ENCODE measurements at regions not wholly inside any gene's neighbourhood (a gene's known extent, or its start where the extent isn't known, plus 50 kb on each side); places are given as distances from the start of the nearest gene placed in this dataset.
A peak's percentile ranks its signal among the peaks of the same experiment; 100 is the strongest.

- DNase-seq (ENCODE audit: low spot score), result no peak
These were observed 240.3 kb upstream of the DYNLRB2 start for GRCh38 chr16:80300456-80300855.

GRCh38 chr16:80299416-80299815 lies 241.4 kb upstream of the DYNLRB2 start:
- DNase-seq (ENCODE audit: low spot score), result no peak

- no peak for DNase-seq (ENCODE audit: low spot score)
These were observed 242.1 kb upstream of the DYNLRB2 start for GRCh38 chr16:80298676-80299075.

- no peak for DNase-seq (ENCODE audit: low spot score)
These were observed 244.8 kb upstream of the DYNLRB2 start for GRCh38 chr16:80296034-80296433.

- DNase-seq (ENCODE audit: low spot score), result peak; percentile 19
These were observed 246.6 kb upstream of the DYNLRB2 start for GRCh38 chr16:80294172-80294571.

- no peak for DNase-seq (ENCODE audit: low spot score)
These were observed 252.2 kb upstream of the DYNLRB2 start for GRCh38 chr16:80288616-80289015.

- DNase-seq (ENCODE audit: low spot score), result no peak
These were observed 253.1 kb upstream of the DYNLRB2 start for GRCh38 chr16:80287674-80288073.

- peak; percentile 2 for DNase-seq (ENCODE audit: low spot score)
These were observed 255.7 kb upstream of the DYNLRB2 start for GRCh38 chr16:80285104-80285503.

GRCh38 chr16:80283466-80284392 lies 257.1 kb upstream of the DYNLRB2 start:
- DNase-seq (ENCODE audit: low spot score), result no peak

- no peak for DNase-seq (ENCODE audit: low spot score)
These were observed 260.2 kb upstream of the DYNLRB2 start for GRCh38 chr16:80280557-80280956.

- no peak for DNase-seq (ENCODE audit: low spot score)
These were observed 261.1 kb upstream of the DYNLRB2 start for GRCh38 chr16:80279656-80280055.

GRCh38 chr16:80277182-80277581 lies 263.6 kb upstream of the DYNLRB2 start:
- DNase-seq (ENCODE audit: low spot score), result no peak

GRCh38 chr16:80274576-80275191 lies 266.1 kb upstream of the DYNLRB2 start:
- DNase-seq (ENCODE audit: low spot score), result no peak

GRCh38 chr16:80273635-80274538 lies 266.9 kb upstream of the DYNLRB2 start:
- no peak for DNase-seq (ENCODE audit: low spot score)

GRCh38 chr16:80265624-80266306 lies 275.0 kb upstream of the DYNLRB2 start:
- DNase-seq (ENCODE audit: low spot score), result no peak

GRCh38 chr16:80263848-80264694 lies 276.7 kb upstream of the DYNLRB2 start:
- no peak for DNase-seq (ENCODE audit: low spot score)

GRCh38 chr16:80263181-80263823 lies 277.5 kb upstream of the DYNLRB2 start:
- DNase-seq (ENCODE audit: low spot score), result no peak

- DNase-seq (ENCODE audit: low spot score), result no peak
These were observed 279.9 kb upstream of the DYNLRB2 start for GRCh38 chr16:80260906-80261311.

- no peak for DNase-seq (ENCODE audit: low spot score)
These were observed 281.4 kb upstream of the DYNLRB2 start for GRCh38 chr16:80259290-80259805.

- DNase-seq (ENCODE audit: low spot score), result no peak
These were observed 282.4 kb upstream of the DYNLRB2 start for GRCh38 chr16:80258407-80258806.

Data from kidney capillary endothelial cell (primary cell).